IMR-90 (cell line): ENCODE measurements at regions not wholly inside any gene's neighbourhood (a gene's known extent, or its start where the extent isn't known, plus 50 kb on each side); places are given as distances from the start of the nearest gene placed in this dataset.

Experiments used
- ATAC-seq: fragments of 200-7000 bp; cut with Tn5 transposase; 2 replicates; pipeline ENCODE4 v1.9.1; 2020; ENCODE audit warnings: low read depth, mild to moderate bottlenecking, moderate library complexity
- BruUV-seq: library from RNA; stranded (reverse); fragments of 400-500 nt; replicated peaks from 2 replicates; lab custom pipeline; 2021; lab: Mats Ljungman, UMichigan
- CTCF ChIA-PET: fragments of 300-600 bp; formaldehyde crosslinking; extraction: SDS; loops from one replicate; lab custom pipeline; 2021; ENCODE audit warnings: antibody characterized with exemption; lab: Yijun Ruan, JAX
- POLR2A ChIA-PET: fragments of 300-600 bp; sonication (Branson Sonifier 250); formaldehyde crosslinking; loops from one replicate; lab custom pipeline; 2022; ENCODE audit warnings: antibody characterized with exemption; ENCODE audit not compliant: unreplicated experiment; lab: Charles Lee
- DNase-seq: peaks from one replicate; pipeline ENCODE4 v3.0.0; 2013
- H2AFZ ChIP-seq: replicated peaks from 2 replicates; pipeline ENCODE3; 2013; ENCODE audit warnings: low read length, mild to moderate bottlenecking; ENCODE audit not compliant: poor library complexity
- H2AK5ac ChIP-seq: 2 replicates; pipeline ENCODE4 v1.6.1; 2013; ENCODE audit warnings: low read depth, low read length, inconsistent platforms
- H2AK9ac ChIP-seq: replicated peaks from 2 replicates; pipeline ENCODE3; 2013; ENCODE audit warnings: mild to moderate bottlenecking, low read depth, low read length, moderate library complexity; ENCODE audit not compliant: poor library complexity
- H2BK120ac ChIP-seq: 2 replicates; pipeline ENCODE4 v1.6.1; 2013; ENCODE audit warnings: low read depth, low read length, inconsistent platforms
- H2BK15ac ChIP-seq: 3 replicates; pipeline ENCODE4 v1.6.1; 2013; ENCODE audit warnings: low read depth, low read length, inconsistent platforms
- H2BK20ac ChIP-seq: 2 replicates; pipeline ENCODE4 v1.6.1; 2013; ENCODE audit warnings: low read depth, mild to moderate bottlenecking, inconsistent platforms, low read length, moderate library complexity
- H2BK5ac ChIP-seq: 2 replicates; pipeline ENCODE4 v1.6.1; 2013; ENCODE audit warnings: mild to moderate bottlenecking, low read depth, low read length, inconsistent platforms; ENCODE audit not compliant: poor library complexity, severe bottlenecking
- H3K14ac ChIP-seq: replicated peaks from 2 replicates; pipeline ENCODE4 v1.6.1; 2013; ENCODE audit warnings: low read depth, low read length, inconsistent platforms
- H3K18ac ChIP-seq: 2 replicates; pipeline ENCODE4 v1.6.1; 2013; ENCODE audit warnings: low read depth, low read length, control low read depth
- H3K23ac ChIP-seq: 2 replicates; pipeline ENCODE4 v1.6.1; 2013; ENCODE audit warnings: low read depth, low read length, inconsistent platforms
- H3K27ac ChIP-seq: 2 replicates; pipeline ENCODE4 v1.5.1; 2013; ENCODE audit warnings: mild to moderate bottlenecking, control low read depth, low read length; ENCODE audit not compliant: insufficient read depth
- H3K27me3 ChIP-seq: 2 replicates; pipeline ENCODE4 v1.6.1; 2013; ENCODE audit warnings: low read length; ENCODE audit not compliant: control insufficient read depth, insufficient read depth
- H3K36me3 ChIP-seq: 2 replicates; pipeline ENCODE4 v1.6.1; 2013; ENCODE audit warnings: low read length, mixed read lengths; ENCODE audit not compliant: control insufficient read depth, insufficient read depth
- H3K4ac ChIP-seq: 2 replicates; pipeline ENCODE4 v1.6.1; 2013; ENCODE audit warnings: low read depth, low read length, inconsistent platforms
- H3K4me1 ChIP-seq: 2 replicates; pipeline ENCODE4 v1.6.1; 2013; ENCODE audit warnings: low read length, mixed read lengths; ENCODE audit not compliant: control insufficient read depth, insufficient read depth
- H3K4me2 ChIP-seq: 2 replicates; pipeline ENCODE4 v1.6.1; 2013; ENCODE audit warnings: low read depth, mild to moderate bottlenecking, control low read depth, low read length, moderate library complexity
- H3K4me3 ChIP-seq: 2 replicates; pipeline ENCODE4 v1.5.1; 2013; ENCODE audit warnings: low read depth, mild to moderate bottlenecking, control low read depth, low read length, moderate library complexity; ENCODE audit not compliant: insufficient read depth
- H3K56ac ChIP-seq: 2 replicates; pipeline ENCODE4 v1.6.1; 2013; ENCODE audit warnings: low read length, inconsistent platforms; ENCODE audit not compliant: insufficient read depth; ENCODE audit errors: extremely low read depth
- H3K79me1 ChIP-seq, 2 experiments: 2 replicates each; pipeline ENCODE4 v1.6.1; 2013; ENCODE audit warnings: low read length in 2 of 2, inconsistent platforms in 1 of 2, low read depth in 1 of 2
- H3K9ac ChIP-seq: 2 replicates; pipeline ENCODE4 v1.6.1; 2013; ENCODE audit warnings: low read depth, low read length, control low read depth
- H3K9me1 ChIP-seq: 2 replicates; pipeline ENCODE4 v1.6.1; 2013; ENCODE audit warnings: low read length, inconsistent platforms; ENCODE audit not compliant: insufficient read depth
- H3K9me3 ChIP-seq: 2 replicates; pipeline ENCODE4 v1.6.1; 2013; ENCODE audit warnings: low read length; ENCODE audit not compliant: control insufficient read depth, insufficient read depth
- H4K20me1 ChIP-seq: 2 replicates; pipeline ENCODE4 v1.6.1; 2013; ENCODE audit warnings: low read length, inconsistent platforms; ENCODE audit not compliant: insufficient read depth
- H4K5ac ChIP-seq: 2 replicates; pipeline ENCODE4 v1.6.1; 2013; ENCODE audit warnings: mild to moderate bottlenecking, low read depth, low read length, control low read depth
- H4K8ac ChIP-seq, 2 experiments: 2 replicates each; pipeline ENCODE4 v1.6.1; 2013; ENCODE audit warnings: low read depth in 2 of 2, low read length in 2 of 2, control low read depth in 1 of 2, inconsistent platforms in 1 of 2
- H4K91ac ChIP-seq: 2 replicates; pipeline ENCODE4 v1.6.1; 2013; ENCODE audit warnings: low read depth, low read length, inconsistent platforms; ENCODE audit not compliant: insufficient read depth
- BHLHE40 ChIP-seq: fragments of 150-350 bp; IDR thresholded peaks from 2 replicates; pipeline ENCODE4 v1.6.1; 2016; ENCODE audit warnings: mild to moderate bottlenecking, low read depth, low read length
- FOS ChIP-seq: fragments of 150-350 bp; IDR thresholded peaks from 2 replicates; pipeline ENCODE4 v1.6.1; 2016; ENCODE audit warnings: low read depth, low read length
- MAFK ChIP-seq: IDR thresholded peaks from 2 replicates; pipeline ENCODE4 v1.6.1; 2012; ENCODE audit warnings: low read depth, low read length, improper control_type of control experiment
- NFE2L2 ChIP-seq: fragments of 150-350 bp; IDR thresholded peaks from 2 replicates; pipeline ENCODE4 v1.6.1; 2016; ENCODE audit warnings: low read depth, mild to moderate bottlenecking, low read length
- POLR2A ChIP-seq: IDR thresholded peaks from 2 replicates; pipeline ENCODE4 v1.6.1; 2012; ENCODE audit warnings: mild to moderate bottlenecking, low read depth, low read length
- RCOR1 ChIP-seq: IDR thresholded peaks from 2 replicates; pipeline ENCODE4 v1.6.1; 2012; ENCODE audit warnings: mild to moderate bottlenecking, low read length, improper control_type of control experiment; ENCODE audit not compliant: insufficient replicate concordance
- SMC3 ChIP-seq: fragments of 150-350 bp; IDR thresholded peaks from 2 replicates; pipeline ENCODE4 v1.6.1; 2016; ENCODE audit warnings: low read depth, mild to moderate bottlenecking, antibody characterized with exemption, low read length, moderate library complexity
- WGBS, 2 experiments: methylation state at CpG; one replicate each; pipeline versions ENCODE4 v1.1.5 to v1.1.7; 2013; ENCODE audit warnings: missing lambda C conversion rate in 2 of 2; ENCODE audit not compliant: insufficient read length in 1 of 2; ENCODE audit errors: extremely low coverage in 2 of 2; 5-methylcytosine and 5-hydroxymethylcytosine counted together
- dilution Hi-C: fragments of 300-500 bp; cut with HindIII; formaldehyde crosslinking; loops from one replicate; pipeline ENCODE4 v1.14.3; 2018; ENCODE audit warnings: low sequenced_read_pairs; ENCODE audit not compliant: unreplicated experiment
- in situ Hi-C: fragments of 300-500 bp; cut with MboI; formaldehyde crosslinking; loops from 3 replicates; pipeline ENCODE4 v1.14.3; 2019; ENCODE audit warnings: low sequenced_read_pairs, inconsistent platforms, mixed read lengths
- intact Hi-C: fragments of 100-400 bp; cut with micrococcal nuclease; formaldehyde crosslinking; loops from 2 replicates; pipeline ENCODE4 v1.10.0; 2022
- TF ChIP-seq, protein P1 (sequence below): fragments of 150-350 bp; IDR thresholded peaks from 2 replicates; pipeline ENCODE4 v1.6.1; 2017; ENCODE audit warnings: mild to moderate bottlenecking, antibody characterized with exemption, low read length, low read depth
- TF ChIP-seq, protein P2 (sequence below): fragments of 150-350 bp; IDR thresholded peaks from 2 replicates; pipeline ENCODE4 v1.6.1; 2016; ENCODE audit warnings: low read depth, mild to moderate bottlenecking, low read length, moderate library complexity, borderline replicate concordance
- TF ChIP-seq, protein P3 (sequence below): conservative IDR thresholded peaks from 2 replicates; pipeline ENCODE4 v1.5.1; 2012; ENCODE audit warnings: mild to moderate bottlenecking, low read depth, low read length, improper control_type of control experiment

DNA sequence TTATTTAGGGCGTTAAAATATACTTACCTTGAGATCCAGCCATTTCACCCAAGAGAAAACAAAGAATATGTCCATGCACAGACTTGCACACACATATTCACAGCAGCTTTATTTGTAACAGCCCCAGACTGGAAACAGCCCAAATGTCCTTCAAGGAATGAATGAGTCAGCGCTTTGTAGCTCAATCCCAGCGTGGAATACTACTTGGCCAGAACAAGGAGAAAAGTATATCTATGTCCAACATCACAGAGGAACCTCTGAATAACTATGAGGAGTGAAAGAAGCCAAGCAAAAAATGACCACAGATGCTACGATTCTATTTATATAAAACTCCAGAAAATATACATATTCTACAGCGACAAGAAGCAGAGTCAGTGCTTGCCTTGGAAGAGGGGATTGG, 158.3 kb downstream of the ENGASE start:
- H3K18ac ChIP-seq: no peak overlapping the region
- H3K14ac ChIP-seq: no peak overlapping the region
- intact Hi-C loops: loop anchor here (5.0 kb wide), 1 partner anchor 124 kb away; no protein-coding TSS in a partner anchor
- dilution Hi-C loops: no loop called here
- TF ChIP-seq FOS (no peak), RCOR1 (no peak), SMC3 (no peak), POLR2A (no peak), BHLHE40 (no peak), NFE2L2 (no peak), MAFK (no peak)
- TF ChIP-seq, protein P1, sequence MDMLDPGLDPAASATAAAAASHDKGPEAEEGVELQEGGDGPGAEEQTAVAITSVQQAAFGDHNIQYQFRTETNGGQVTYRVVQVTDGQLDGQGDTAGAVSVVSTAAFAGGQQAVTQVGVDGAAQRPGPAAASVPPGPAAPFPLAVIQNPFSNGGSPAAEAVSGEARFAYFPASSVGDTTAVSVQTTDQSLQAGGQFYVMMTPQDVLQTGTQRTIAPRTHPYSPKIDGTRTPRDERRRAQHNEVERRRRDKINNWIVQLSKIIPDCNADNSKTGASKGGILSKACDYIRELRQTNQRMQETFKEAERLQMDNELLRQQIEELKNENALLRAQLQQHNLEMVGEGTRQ: no peak
- TF ChIP-seq, protein P2, sequence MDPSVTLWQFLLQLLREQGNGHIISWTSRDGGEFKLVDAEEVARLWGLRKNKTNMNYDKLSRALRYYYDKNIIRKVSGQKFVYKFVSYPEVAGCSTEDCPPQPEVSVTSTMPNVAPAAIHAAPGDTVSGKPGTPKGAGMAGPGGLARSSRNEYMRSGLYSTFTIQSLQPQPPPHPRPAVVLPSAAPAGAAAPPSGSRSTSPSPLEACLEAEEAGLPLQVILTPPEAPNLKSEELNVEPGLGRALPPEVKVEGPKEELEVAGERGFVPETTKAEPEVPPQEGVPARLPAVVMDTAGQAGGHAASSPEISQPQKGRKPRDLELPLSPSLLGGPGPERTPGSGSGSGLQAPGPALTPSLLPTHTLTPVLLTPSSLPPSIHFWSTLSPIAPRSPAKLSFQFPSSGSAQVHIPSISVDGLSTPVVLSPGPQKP: no peak
- TF ChIP-seq, protein P3, sequence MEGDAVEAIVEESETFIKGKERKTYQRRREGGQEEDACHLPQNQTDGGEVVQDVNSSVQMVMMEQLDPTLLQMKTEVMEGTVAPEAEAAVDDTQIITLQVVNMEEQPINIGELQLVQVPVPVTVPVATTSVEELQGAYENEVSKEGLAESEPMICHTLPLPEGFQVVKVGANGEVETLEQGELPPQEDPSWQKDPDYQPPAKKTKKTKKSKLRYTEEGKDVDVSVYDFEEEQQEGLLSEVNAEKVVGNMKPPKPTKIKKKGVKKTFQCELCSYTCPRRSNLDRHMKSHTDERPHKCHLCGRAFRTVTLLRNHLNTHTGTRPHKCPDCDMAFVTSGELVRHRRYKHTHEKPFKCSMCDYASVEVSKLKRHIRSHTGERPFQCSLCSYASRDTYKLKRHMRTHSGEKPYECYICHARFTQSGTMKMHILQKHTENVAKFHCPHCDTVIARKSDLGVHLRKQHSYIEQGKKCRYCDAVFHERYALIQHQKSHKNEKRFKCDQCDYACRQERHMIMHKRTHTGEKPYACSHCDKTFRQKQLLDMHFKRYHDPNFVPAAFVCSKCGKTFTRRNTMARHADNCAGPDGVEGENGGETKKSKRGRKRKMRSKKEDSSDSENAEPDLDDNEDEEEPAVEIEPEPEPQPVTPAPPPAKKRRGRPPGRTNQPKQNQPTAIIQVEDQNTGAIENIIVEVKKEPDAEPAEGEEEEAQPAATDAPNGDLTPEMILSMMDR: no peak
- no peaks in the 10 kb centered on the region for H3K79me1 ChIP-seq
- H3K23ac ChIP-seq: no peak overlapping the region
- no peaks in the 10 kb centered on the region for H4K20me1 ChIP-seq
- no peaks in the 10 kb centered on the region for H3K36me3 ChIP-seq
- no peak overlapping the region for H4K5ac ChIP-seq
- POLR2A ChIA-PET: no interaction called here
- in situ Hi-C loops: no loop called here
- no peak overlapping the region for H2BK120ac ChIP-seq
- H2BK15ac ChIP-seq: no peak overlapping the region
- peaks cover 1% of the 10 kb centered on the region; the same call in 1 of the 2 replicates for H3K27me3 ChIP-seq
- no peak overlapping the region for H3K4ac ChIP-seq
- H4K91ac ChIP-seq: no peak overlapping the region
- no peaks in the 10 kb centered on the region for H3K9me3 ChIP-seq
- H4K8ac ChIP-seq: no peak overlapping the region
- no peak for ATAC-seq
- DNase-seq: no peak
- no peak overlapping the region for H3K4me3 ChIP-seq
- no peak overlapping the region for H3K56ac ChIP-seq
- BruUV-seq: no TSS peak
- H2BK5ac ChIP-seq: no peak overlapping the region
- 17% methylated on average over 1 of the region's 5 CpGs; no CpG with 5 or more reads in 1 of the 2 experiments for whole genome bisulfite sequencing, 2 experiments
- no peaks in the 10 kb centered on the region for H3K9me1 ChIP-seq
- H3K27ac ChIP-seq: no peak overlapping the region
- no peak overlapping the region for H2AK9ac ChIP-seq
- no peaks in the 10 kb centered on the region for H3K4me1 ChIP-seq
- CTCF ChIA-PET: no interaction called here
- H3K9ac ChIP-seq: no peak overlapping the region
- no peak overlapping the region for H2AK5ac ChIP-seq
- H3K4me2 ChIP-seq: no peak overlapping the region
- no peak overlapping the region for H2AFZ ChIP-seq
- H2BK20ac ChIP-seq: no peak overlapping the region
